Activated CD4-positive, CD25-positive, alpha-beta regulatory T cell treated with anti-CD3 and anti-CD28 coated beads, Interleukin-2, amount 50 U/mL, for 16 hours (primary cell): ENCODE measurements at regions not wholly inside any gene's neighbourhood (a gene's known extent, or its start where the extent isn't known, plus 50 kb on each side); places are given as distances from the start of the nearest gene placed in this dataset.

Experiments
- DNase-seq: peaks from one replicate; pipeline ENCODE4 v3.0.0-alpha.2; 2020; ENCODE audit warnings: low read depth, low spot score

GRCh38 chr13:34411894-34412293, 530.2 kb upstream of the NBEA start:
- no peak for DNase-seq

GRCh38 chr13:34412295-34412694, 529.8 kb upstream of the NBEA start:
- DNase-seq, result no peak

DNA sequence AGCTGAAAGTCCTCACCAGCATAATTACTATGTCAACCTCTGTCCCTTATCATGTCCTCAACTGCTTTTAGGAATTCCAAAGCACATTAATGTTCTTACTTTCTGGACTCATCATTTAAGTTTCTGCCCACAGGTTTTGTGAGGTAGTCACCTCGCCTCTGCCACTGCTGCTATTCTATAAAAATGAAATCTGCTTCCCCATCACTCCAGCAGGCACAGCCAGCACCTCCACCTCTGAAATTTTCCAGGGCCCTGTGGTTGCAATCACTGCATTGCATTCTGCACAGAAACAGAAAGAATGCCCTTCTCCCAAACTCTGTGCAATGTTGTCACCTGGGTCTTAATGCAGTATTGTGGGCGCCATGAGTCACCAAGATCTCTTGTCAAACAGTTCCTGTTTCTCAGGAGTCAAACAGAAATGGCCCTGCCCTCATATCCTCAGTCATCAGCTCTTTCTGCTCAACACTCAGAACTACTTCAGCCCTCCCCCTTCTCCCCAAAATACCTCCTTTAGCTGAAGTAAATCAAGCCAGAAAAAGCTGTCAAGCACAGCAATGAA, 529.2 kb upstream of the NBEA start:
- no peak for DNase-seq

- no peak for DNase-seq
Observed at GRCh38 chr13:34413538-34414210, 528.4 kb upstream of the NBEA start.

DNA sequence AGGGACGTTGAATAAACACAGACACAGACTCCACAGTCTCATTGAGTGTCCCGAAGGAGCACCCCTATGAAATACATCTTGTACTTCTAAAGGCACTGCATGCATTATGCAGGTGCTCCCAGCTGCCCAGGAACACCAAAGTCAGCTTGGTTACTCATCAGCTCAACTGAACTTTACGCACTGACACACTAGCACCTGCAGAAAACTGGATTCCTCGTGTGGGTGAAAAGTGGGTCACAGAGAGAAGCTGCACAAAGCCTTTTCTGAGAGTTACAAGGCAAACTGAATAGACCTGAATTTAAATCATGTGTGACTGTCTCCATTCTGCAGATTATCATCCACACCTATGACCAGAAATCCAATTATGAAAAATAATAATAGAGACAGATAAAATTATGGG, 527.5 kb upstream of the NBEA start:
- DNase-seq, result no peak

DNA sequence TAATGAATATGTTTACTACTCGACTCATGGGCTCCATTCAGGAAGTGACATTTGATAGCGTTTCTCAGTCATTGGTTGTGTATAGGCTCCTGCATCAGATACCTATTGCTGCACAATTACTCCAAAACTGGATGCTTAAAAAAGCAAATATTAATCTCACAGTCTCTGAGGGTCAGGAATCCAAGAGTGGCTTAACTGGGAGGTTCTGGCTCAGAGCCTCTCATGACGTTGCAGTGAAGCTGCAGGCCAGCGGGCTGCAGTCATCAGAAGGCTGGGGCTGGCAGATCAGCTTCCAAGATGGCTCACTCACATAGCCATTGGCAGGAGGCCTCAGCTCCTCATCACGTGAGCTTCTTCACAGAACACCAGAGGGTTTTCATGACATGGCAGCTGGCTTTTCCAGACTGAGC, 525.1 kb upstream of the NBEA start:
- DNase-seq, result no peak

DNA sequence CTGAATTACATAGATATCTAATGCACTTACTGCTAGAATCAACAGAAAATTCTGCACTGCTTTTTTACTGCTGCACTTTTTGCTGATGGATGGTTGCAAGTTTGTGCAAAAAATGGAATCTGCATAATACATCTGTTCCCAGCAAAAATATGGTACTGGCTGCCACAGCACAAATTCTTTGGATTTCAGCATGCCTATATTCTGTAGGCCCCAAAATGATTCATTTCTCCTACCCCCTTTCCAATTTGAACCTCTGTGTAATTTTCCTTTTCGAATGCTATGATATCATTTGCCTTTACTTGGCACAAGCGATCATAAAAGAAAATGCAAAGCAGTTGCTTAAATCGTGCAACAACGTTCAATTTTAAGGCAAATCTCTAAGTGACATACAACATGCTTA, 524.2 kb upstream of the NBEA start:
- no peak for DNase-seq

DNA sequence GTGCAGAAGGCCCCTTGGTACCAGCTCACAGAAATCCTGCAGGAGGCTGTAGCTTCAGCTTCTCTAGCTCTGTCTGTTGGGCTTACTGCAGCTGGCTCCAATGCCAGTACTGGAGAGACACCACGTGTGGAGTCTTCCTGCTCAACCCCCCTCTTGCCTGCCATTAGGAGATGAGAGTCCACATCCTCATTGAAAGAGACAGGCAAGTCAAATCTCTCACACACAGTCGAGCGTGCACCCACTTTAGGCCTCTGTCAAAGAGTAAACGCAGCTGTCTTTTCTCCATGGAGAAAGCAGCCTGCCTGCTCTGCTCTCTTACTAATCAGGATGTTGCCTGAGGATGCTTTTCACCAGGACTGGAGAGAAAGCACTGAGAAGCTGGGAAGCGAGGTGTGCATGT, 523.0 kb upstream of the NBEA start:
- DNase-seq, result no peak

DNA sequence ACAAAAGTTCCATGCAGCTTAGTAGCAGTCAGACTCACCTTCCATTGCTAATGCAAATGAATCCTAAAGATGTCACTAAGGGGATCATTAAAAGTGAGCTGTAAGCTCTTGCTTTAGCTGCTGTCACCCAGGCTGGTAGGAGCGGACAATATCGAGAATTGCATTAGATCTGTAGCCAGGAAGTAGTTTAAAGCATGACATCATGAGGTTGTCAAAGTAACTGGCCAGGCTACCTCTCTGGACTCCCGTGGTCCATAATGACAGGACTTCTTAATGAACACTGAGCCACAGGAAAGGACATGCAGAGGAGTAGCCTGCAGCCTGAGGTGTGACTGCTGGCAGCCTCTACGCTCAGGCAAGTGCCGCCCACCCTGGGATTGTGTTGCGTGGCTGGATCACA, 522.3 kb upstream of the NBEA start:
- no peak for DNase-seq

- DNase-seq, result no peak
Observed at GRCh38 chr13:34420702-34421346, 521.2 kb upstream of the NBEA start.

DNA sequence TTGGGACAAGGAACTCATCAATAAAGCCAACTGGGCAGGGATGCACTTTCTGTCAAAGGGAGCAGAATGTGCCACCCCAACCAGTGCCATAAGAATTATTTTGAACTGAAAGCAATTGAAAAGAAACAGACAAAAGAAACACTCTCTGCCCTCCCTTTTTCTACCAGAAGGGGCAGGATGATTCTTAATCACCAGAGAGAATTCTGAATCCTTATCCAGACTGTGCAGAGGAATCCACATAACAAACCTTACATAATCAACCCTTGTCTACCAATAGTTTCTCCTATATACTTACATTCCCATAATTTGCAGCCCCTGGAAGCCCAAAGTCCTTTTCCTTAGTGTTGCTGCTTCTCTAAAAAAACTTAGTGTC, 520.7 kb upstream of the NBEA start:
- no peak for DNase-seq

DNA sequence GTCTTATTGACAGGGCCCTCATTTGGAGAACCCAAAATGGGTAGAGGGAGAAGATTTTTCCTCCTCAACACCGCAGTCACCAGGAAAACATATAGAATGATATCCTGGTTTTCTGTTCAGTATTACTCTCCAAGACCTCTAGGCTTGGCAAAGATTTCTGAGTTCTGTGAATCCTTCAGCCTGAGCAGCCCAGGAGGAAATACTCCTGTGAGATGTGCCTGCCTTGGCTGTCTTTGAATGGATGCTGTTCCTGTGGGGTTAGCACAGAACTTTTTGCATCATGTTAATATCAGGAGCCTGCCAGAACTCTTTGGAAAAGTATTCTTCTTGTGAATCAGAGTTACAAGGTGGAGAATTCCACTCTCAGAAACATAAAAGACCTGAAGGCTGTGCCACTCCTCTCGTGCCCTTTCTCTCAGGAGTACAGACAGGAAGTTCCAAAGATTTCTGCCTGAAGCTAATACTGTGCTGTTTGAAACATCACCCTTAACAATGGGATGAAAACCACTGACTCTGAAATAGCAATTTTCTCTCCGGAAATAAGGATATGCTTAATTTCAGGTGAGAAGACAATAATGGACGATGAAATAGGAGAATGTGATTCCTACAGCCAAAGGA, 520.1 kb upstream of the NBEA start:
- no peak for DNase-seq

DNA sequence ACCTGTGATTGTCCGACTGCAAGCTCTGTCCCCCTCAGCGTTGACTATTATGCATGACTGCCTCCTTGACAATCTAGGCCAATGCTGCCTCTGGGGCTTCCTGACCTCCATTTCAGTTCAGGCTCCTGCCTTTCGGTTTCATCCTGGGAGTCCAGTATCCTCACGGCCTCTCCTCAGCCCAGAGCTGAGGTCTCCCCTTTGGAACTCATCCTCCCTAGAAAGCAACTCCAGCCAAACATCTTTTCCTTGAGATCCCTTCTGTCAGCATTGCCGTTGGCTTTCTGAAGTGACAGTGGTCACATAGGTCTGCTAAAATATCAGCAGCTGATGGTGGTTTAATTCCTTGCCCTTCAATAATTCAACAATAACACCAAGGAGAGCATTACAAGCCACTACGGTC, 519.1 kb upstream of the NBEA start:
- DNase-seq, result no peak

- no peak for DNase-seq
Observed at GRCh38 chr13:34425327-34425949, 516.6 kb upstream of the NBEA start.

- no peak for DNase-seq
Observed at GRCh38 chr13:34428911-34429310, 513.2 kb upstream of the NBEA start.

- no peak for DNase-seq
Observed at GRCh38 chr13:34430294-34430693, 511.8 kb upstream of the NBEA start.

- no peak for DNase-seq
Observed at GRCh38 chr13:34431827-34432581, 510.1 kb upstream of the NBEA start.

DNA sequence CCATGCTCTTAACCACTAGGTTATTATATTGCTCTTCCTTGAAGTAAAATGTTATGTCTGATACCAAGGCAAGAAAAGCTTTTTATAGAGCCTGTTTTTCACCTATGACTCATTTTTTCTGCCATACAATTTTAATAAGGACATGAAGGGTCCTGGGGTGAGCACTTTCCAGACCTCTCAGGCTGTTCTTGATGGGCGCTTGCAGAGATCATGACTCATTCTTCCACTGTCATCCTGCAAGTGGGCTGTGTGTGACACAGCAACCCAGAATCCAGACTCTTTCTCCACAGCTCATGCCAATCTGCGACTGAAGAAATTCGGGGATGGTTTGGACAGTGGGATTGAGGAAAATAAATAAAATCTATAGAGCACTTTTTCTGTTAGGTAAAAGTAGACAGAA, 506.7 kb upstream of the NBEA start:
- DNase-seq, result no peak

- no peak for DNase-seq
Observed at GRCh38 chr13:34437873-34438272, 504.2 kb upstream of the NBEA start.

GRCh38 chr13:34452831-34453230, 489.2 kb upstream of the NBEA start:
- DNase-seq, result no peak

- no peak for DNase-seq
Observed at GRCh38 chr13:34458756-34459715, 483.0 kb upstream of the NBEA start.
